Neuronal stem cell (in vitro differentiated cells): ENCODE measurements at regions not wholly inside any gene's neighbourhood (a gene's known extent, or its start where the extent isn't known, plus 50 kb on each side); places are given as distances from the start of the nearest gene placed in this dataset.
"Not testable (repeated sequence)": the region's sequence is repeated elsewhere in the genome, so short reads cannot be mapped to it uniquely, and the experiment has no call there.

Experiments used
- DNase-seq: peaks from one replicate; pipeline ENCODE4 v3.0.0-alpha.2; 2013; ENCODE audit warnings: low spot score
- H2AFZ ChIP-seq: one replicate; pipeline ENCODE4 v1.6.1; 2013; ENCODE audit warnings: mild to moderate bottlenecking, low read length, inconsistent platforms
- H2AK5ac ChIP-seq: 2 replicates; pipeline ENCODE4 v1.6.1; 2013; ENCODE audit warnings: low read depth, mild to moderate bottlenecking, inconsistent platforms, low read length, moderate library complexity, mixed read lengths
- H2BK120ac ChIP-seq: 2 replicates; pipeline ENCODE4 v1.6.1; 2013; ENCODE audit warnings: low read depth, mild to moderate bottlenecking, inconsistent platforms, low read length, moderate library complexity, mixed read lengths
- H2BK12ac ChIP-seq: one replicate; pipeline ENCODE4 v1.6.1; 2013; ENCODE audit warnings: low read length, inconsistent platforms
- H2BK15ac ChIP-seq: 2 replicates; pipeline ENCODE4 v1.6.1; 2013; ENCODE audit warnings: mild to moderate bottlenecking, low read length, inconsistent platforms, mixed read lengths
- H2BK5ac ChIP-seq: one replicate; pipeline ENCODE4 v1.6.1; 2013; ENCODE audit warnings: inconsistent platforms, mild to moderate bottlenecking, low read length, moderate library complexity
- H3K14ac ChIP-seq: one replicate; pipeline ENCODE4 v1.6.1; 2013; ENCODE audit warnings: low read length, inconsistent platforms
- H3K18ac ChIP-seq: 2 replicates; pipeline ENCODE4 v1.6.1; 2013; ENCODE audit warnings: low read length, inconsistent platforms
- H3K23ac ChIP-seq: 2 replicates; pipeline ENCODE4 v1.6.1; 2013; ENCODE audit warnings: low read depth, mild to moderate bottlenecking, mixed read lengths, low read length, inconsistent platforms; ENCODE audit not compliant: poor library complexity
- H3K27ac ChIP-seq: replicated peaks from 3 replicates; pipeline ENCODE4 v1.5.1; 2013; ENCODE audit warnings: low read length, inconsistent platforms
- H3K27me3 ChIP-seq, 3 experiments: 2 replicates each; pipeline ENCODE4 v1.6.1; 2013; ENCODE audit warnings: low read length in 3 of 3, mild to moderate bottlenecking in 2 of 3, inconsistent platforms in 1 of 3, low read depth in 1 of 3, mixed read lengths in 1 of 3, moderate library complexity in 1 of 3; ENCODE audit not compliant: control insufficient read depth in 3 of 3, insufficient read depth in 3 of 3
- H3K36me3 ChIP-seq, 2 donors: replicated peaks in 1 of 2; 2 replicates each; pipeline ENCODE4 v1.6.1; 2013; ENCODE audit warnings: low read length in 2 of 2; ENCODE audit not compliant: control insufficient read depth in 2 of 2, insufficient read depth in 2 of 2
- H3K4ac ChIP-seq: 2 replicates; pipeline ENCODE4 v1.6.1; 2013; ENCODE audit warnings: inconsistent platforms, mild to moderate bottlenecking, low read length, moderate library complexity
- H3K4me1 ChIP-seq, 2 donors: 1 replicate in 1 of 2; 2 replicates in 1 of 2; pipeline ENCODE4 v1.6.1; 2013; ENCODE audit warnings: low read length in 2 of 2, low read depth in 1 of 2; ENCODE audit not compliant: control insufficient read depth in 2 of 2, insufficient read depth in 1 of 2
- H3K4me2 ChIP-seq: one replicate; pipeline ENCODE4 v1.6.1; 2013; ENCODE audit warnings: mild to moderate bottlenecking, low read length, inconsistent platforms; ENCODE audit not compliant: insufficient read depth, poor library complexity, severe bottlenecking
- H3K4me3 ChIP-seq, 2 donors: 2 replicates each; pipeline ENCODE4 v1.5.1; 2013; ENCODE audit warnings: low read length in 2 of 2, mild to moderate bottlenecking in 2 of 2, inconsistent platforms in 1 of 2, moderate library complexity in 1 of 2
- H3K79me1 ChIP-seq: one replicate; pipeline ENCODE4 v1.6.1; 2013; ENCODE audit warnings: low read depth, mild to moderate bottlenecking, inconsistent platforms, low read length, moderate library complexity
- H3K9ac ChIP-seq: one replicate; pipeline ENCODE4 v1.6.1; 2013; ENCODE audit warnings: mild to moderate bottlenecking, low read depth, low read length, inconsistent platforms; ENCODE audit not compliant: poor library complexity
- H3K9me3 ChIP-seq, 2 donors: replicated peaks in 1 of 2; 2 replicates each; pipeline versions ENCODE3 to v1.6.1; 2013; ENCODE audit warnings: low read length in 2 of 2, mild to moderate bottlenecking in 2 of 2, inconsistent platforms in 1 of 2, low read depth in 1 of 2, mixed read lengths in 1 of 2, moderate library complexity in 1 of 2; ENCODE audit not compliant: control insufficient read depth in 2 of 2, insufficient read depth in 1 of 2
- H4K8ac ChIP-seq: one replicate; pipeline ENCODE4 v1.6.1; 2013; ENCODE audit warnings: low read depth, mild to moderate bottlenecking, inconsistent platforms, low read length, moderate library complexity
- H4K91ac ChIP-seq: one replicate; pipeline ENCODE4 v1.6.1; 2013; ENCODE audit warnings: low read length, low read depth, mild to moderate bottlenecking, inconsistent platforms; ENCODE audit not compliant: poor library complexity
- WGBS, 2 donors: extraction: QIAGEN DNeasy Blood & Tissue Kit; methylation state at CpG; one replicate each; pipeline ENCODE4 v1.1.7; 2013; ENCODE audit warnings: missing lambda C conversion rate in 2 of 2, mixed read lengths in 1 of 2; ENCODE audit not compliant: insufficient read length in 2 of 2, insufficient replicate concordance in 1 of 2; ENCODE audit errors: extremely low coverage in 2 of 2; 5-methylcytosine and 5-hydroxymethylcytosine counted together

DNA sequence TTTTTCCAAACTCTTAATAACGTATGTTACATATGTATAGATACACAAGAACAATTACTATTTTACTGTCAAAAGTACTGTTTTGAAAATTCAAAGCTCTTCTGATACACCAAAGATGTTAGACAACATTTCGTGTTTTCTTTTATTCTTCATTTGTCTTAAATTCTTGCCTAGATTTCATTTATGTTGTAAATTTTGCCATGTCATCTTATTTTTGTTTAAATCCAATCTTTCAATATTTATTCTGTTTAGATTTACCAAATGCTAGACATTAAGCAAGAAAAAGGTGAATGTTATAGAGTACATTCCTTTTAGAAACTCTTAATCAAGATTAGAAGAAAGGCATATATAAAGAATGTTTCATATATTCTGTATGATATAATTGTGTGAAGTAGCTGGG lies 876.9 kb downstream of the KCNT2 start:
- Histone ChIP-seq H3K14ac (no peak overlapping the region), H2AK5ac (no peak overlapping the region), H4K8ac (no peak overlapping the region), H3K36me3 (no peaks in the 10 kb centered on the region), H2BK120ac (no peak overlapping the region), H3K4me2 (no peak overlapping the region), H2AFZ (no peak overlapping the region), H2BK15ac (no peak overlapping the region), H3K4me1 (no peaks in the 10 kb centered on the region), H4K91ac (no peak overlapping the region), H2BK12ac (no peak overlapping the region), H3K18ac (no peak overlapping the region), H3K9ac (no peak overlapping the region), H3K27ac (no peak overlapping the region), H2BK5ac (no peak overlapping the region), H3K4ac (no peak overlapping the region), H3K23ac (no peak overlapping the region), H3K27me3 (no peaks in the 10 kb centered on the region), H3K79me1 (no peaks in the 10 kb centered on the region), H3K4me3 (no peak overlapping the region), H3K9me3 (no peaks in the 10 kb centered on the region)
- DNase-seq = no peak
- no CpG with 5 or more reads among the region's 2 CpGs for WGBS, 2 donors

DNA sequence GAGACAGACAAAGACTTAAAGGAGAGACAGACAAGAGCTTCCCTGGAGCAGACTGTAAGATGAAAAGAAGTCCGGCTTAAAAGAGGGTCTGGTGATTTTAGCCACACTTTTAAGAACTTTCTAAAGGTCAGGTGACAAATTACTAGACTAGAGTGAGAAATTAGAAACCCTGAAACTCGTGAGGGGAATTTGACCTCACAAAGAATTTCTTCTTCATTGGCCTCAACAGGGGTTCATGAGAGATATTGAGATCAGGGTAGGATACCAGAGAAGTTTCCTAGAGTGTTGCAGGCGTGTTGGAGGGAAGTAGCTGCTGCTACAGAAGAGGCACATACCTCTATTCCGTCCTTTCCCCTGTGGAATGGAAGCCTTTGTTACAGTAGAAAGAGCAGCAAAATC lies 884.4 kb downstream of the KCNT2 start:
- Histone ChIP-seq H3K9me3 (peaks cover 0 to 1% of the 10 kb centered on the region in 2 donors), H3K4me3 (no peak overlapping the region), H3K4me2 (no peak overlapping the region), H3K27ac (peak overlapping the region; percentile 32), H3K4ac (no peak overlapping the region), H2AK5ac (no peak overlapping the region), H3K4me1 (peaks cover 0 to 2% of the 10 kb centered on the region in 2 donors), H4K91ac (no peak overlapping the region), H3K23ac (no peak overlapping the region), H2BK12ac (no peak overlapping the region), H2BK5ac (no peak overlapping the region), H3K18ac (no peak overlapping the region), H3K79me1 (no peaks in the 10 kb centered on the region), H3K9ac (no peak overlapping the region), H3K27me3 (no peaks in the 10 kb centered on the region), H4K8ac (no peak overlapping the region), H2BK15ac (no peak overlapping the region), H2AFZ (peak overlapping the region; percentile 54), H2BK120ac (no peak overlapping the region), H3K36me3 (no peaks in the 10 kb centered on the region), H3K14ac (no peak overlapping the region)
- WGBS, 2 donors = no CpG with 5 or more reads among the region's 4 CpGs
- no peak for DNase-seq

- not testable (repeated sequence) for H3K79me1 ChIP-seq, H3K27ac ChIP-seq, H3K23ac ChIP-seq, H3K36me3 ChIP-seq, H2AK5ac ChIP-seq, H3K4me2 ChIP-seq, H3K9ac ChIP-seq, H4K91ac ChIP-seq, H2BK12ac ChIP-seq, H3K4ac ChIP-seq, H3K4me1 ChIP-seq, H2BK5ac ChIP-seq, DNase-seq, H2BK120ac ChIP-seq, H3K9me3 ChIP-seq, H3K4me3 ChIP-seq, H3K27me3 ChIP-seq, H2BK15ac ChIP-seq, H4K8ac ChIP-seq
- no CpG with 5 or more reads among the region's 42 CpGs for WGBS, 2 donors
- peak overlapping the region; percentile 28 for H3K18ac ChIP-seq
- H3K14ac ChIP-seq = peak overlapping the region; percentile 56
- peak overlapping the region; percentile 54 for H2AFZ ChIP-seq
Observed at GRCh38 chr1:195722852-195723795, 885.1 kb downstream of the KCNT2 start.

GRCh38 chr1:195722146-195722545 lies 886.1 kb downstream of the KCNT2 start:
- not testable (repeated sequence) for H3K27me3 ChIP-seq, H3K4me3 ChIP-seq, H3K4me2 ChIP-seq, H4K8ac ChIP-seq, H3K79me1 ChIP-seq, H2BK120ac ChIP-seq, H3K36me3 ChIP-seq, H3K18ac ChIP-seq, H2AK5ac ChIP-seq, H3K14ac ChIP-seq, H3K23ac ChIP-seq, H2BK15ac ChIP-seq, H3K9ac ChIP-seq, H2BK5ac ChIP-seq, H3K9me3 ChIP-seq, H4K91ac ChIP-seq, H3K27ac ChIP-seq, DNase-seq, H3K4ac ChIP-seq, H3K4me1 ChIP-seq, H2BK12ac ChIP-seq
- WGBS, 2 donors = no CpG with 5 or more reads among the region's 6 CpGs
- H2AFZ ChIP-seq = peak overlapping the region; percentile 11
